Gastroesophageal sphincter (tissue), 3 donors: ENCODE measurements at regions not wholly inside any gene's neighbourhood (a gene's known extent, or its start where the extent isn't known, plus 50 kb on each side); places are given as distances from the start of the nearest gene placed in this dataset.

Experiments
- POLR2AphosphoS5 ChIP-seq: sonication (generic); formaldehyde crosslinking; IDR thresholded peaks from one replicate; pipeline ENCODE4 v1.6.1; 2017; ENCODE audit warnings: antibody characterized with exemption
- TF ChIP-seq, protein P1 (sequence below), 4 experiments: fragments of 200-600 bp in 2 of 4; fragments of 450-650 bp in 2 of 4; sonication (generic) in 1 of 4; IDR thresholded peaks; one replicate each; pipeline ENCODE4 v1.5.1; 2017 to 2019; ENCODE audit warnings: antibody characterized with exemption in 4 of 4, mild to moderate bottlenecking in 2 of 4, moderate library complexity in 2 of 4

DNA sequence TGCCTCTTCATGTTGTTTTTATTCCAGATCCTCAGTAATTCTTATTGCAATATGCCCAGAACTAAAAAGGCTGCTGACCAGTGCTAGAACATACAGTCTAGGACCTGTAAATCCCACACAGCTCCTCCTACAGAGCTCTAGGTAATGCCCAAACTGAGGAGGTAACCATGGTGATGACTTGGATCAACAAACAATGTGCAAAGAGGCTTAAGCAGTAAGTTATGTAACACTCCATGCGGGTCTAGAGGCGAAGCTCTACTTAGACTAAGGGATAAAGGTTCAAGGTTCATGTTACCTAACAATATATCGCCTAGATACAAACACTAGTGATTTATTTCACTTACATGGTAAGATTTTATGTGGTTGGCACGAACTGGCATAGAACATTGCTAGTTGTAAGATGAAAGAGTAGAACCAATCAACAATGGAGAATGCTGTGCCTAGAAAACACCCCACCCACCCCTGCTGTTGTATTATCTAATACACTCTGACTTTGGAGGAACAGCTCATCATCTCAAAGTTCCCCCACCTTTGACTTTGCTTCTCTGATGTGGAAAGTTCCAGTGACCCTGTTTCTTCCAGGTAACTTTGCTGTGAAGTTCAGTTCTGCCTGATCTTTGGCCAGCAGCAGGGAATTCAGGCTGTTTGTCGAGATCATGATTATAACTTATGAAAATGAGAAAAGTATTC, 242.4 kb downstream of the ALDH8A1 start:
- no peak for TF ChIP-seq POLR2AphosphoS5
- TF ChIP-seq, protein P1, sequence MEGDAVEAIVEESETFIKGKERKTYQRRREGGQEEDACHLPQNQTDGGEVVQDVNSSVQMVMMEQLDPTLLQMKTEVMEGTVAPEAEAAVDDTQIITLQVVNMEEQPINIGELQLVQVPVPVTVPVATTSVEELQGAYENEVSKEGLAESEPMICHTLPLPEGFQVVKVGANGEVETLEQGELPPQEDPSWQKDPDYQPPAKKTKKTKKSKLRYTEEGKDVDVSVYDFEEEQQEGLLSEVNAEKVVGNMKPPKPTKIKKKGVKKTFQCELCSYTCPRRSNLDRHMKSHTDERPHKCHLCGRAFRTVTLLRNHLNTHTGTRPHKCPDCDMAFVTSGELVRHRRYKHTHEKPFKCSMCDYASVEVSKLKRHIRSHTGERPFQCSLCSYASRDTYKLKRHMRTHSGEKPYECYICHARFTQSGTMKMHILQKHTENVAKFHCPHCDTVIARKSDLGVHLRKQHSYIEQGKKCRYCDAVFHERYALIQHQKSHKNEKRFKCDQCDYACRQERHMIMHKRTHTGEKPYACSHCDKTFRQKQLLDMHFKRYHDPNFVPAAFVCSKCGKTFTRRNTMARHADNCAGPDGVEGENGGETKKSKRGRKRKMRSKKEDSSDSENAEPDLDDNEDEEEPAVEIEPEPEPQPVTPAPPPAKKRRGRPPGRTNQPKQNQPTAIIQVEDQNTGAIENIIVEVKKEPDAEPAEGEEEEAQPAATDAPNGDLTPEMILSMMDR (IDR thresholded peaks at IDR 0.05), result no peak
